Embryonic facial prominence (tissue), 1 donor: ENCODE measurements at regions not wholly inside any gene's neighbourhood (a gene's known extent, or its start where the extent isn't known, plus 50 kb on each side); places are given as distances from the start of the nearest gene placed in this dataset.
"Not testable (repeated sequence)": the region's sequence is repeated elsewhere in the genome, so short reads cannot be mapped to it uniquely, and the experiment has no call there.

ENCODE experiments used
- DNase-seq: peaks from one replicate; pipeline ENCODE4 v3.0.0-alpha.2; 2016; ENCODE audit errors: extremely low spot score

GRCh38 chr10:46802010-46802409, 109.2 kb upstream of the PTPN20 start:
- not testable (repeated sequence) for DNase-seq

- DNase-seq, result not testable (repeated sequence)
Measured at GRCh38 chr10:46803082-46803481, 108.1 kb upstream of the PTPN20 start.

GRCh38 chr10:46810222-46810621, 101.0 kb upstream of the PTPN20 start:
- not testable (repeated sequence) for DNase-seq

GRCh38 chr10:46816126-46816525, 95.1 kb upstream of the PTPN20 start:
- DNase-seq, result not testable (repeated sequence)

- not testable (repeated sequence) for DNase-seq
Measured at GRCh38 chr10:46840393-46841050, 70.7 kb upstream of the PTPN20 start.

- not testable (repeated sequence) for DNase-seq
Measured at GRCh38 chr10:46841051-46841593, 70.1 kb upstream of the PTPN20 start.

GRCh38 chr10:46845194-46845593, 66.0 kb upstream of the PTPN20 start:
- DNase-seq, result not testable (repeated sequence)

- DNase-seq, result not testable (repeated sequence)
Measured at GRCh38 chr10:46845640-46846039, 65.6 kb upstream of the PTPN20 start.

GRCh38 chr10:46860753-46861152, 50.5 kb upstream of the PTPN20 start:
- not testable (repeated sequence) for DNase-seq
